ENCODE measurements at regions not wholly inside any gene's neighbourhood (a gene's known extent, or its start where the extent isn't known, plus 50 kb on each side); places are given as distances from the start of the nearest gene placed in this dataset.

DNA sequence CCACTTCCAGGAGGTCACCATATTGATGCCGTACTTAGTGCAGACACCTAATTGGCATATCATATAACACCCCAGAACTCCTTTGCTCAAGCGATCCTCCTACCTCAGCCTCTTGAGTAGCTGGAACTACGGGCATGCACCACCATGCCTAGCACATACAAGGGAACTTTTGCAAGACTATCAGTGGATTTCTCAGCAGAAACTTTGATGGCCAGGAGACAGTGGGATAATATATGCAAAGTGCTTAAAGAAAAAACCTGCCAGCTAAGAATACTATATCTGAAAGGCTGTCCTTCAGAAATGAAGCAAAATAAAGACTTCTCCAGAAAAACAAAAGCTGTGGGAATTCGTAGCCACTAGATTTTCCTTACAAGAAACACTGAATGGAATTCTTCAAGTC, 387.1 kb downstream of the DHX35 start:
- TF ChIP-seq, protein P1, sequence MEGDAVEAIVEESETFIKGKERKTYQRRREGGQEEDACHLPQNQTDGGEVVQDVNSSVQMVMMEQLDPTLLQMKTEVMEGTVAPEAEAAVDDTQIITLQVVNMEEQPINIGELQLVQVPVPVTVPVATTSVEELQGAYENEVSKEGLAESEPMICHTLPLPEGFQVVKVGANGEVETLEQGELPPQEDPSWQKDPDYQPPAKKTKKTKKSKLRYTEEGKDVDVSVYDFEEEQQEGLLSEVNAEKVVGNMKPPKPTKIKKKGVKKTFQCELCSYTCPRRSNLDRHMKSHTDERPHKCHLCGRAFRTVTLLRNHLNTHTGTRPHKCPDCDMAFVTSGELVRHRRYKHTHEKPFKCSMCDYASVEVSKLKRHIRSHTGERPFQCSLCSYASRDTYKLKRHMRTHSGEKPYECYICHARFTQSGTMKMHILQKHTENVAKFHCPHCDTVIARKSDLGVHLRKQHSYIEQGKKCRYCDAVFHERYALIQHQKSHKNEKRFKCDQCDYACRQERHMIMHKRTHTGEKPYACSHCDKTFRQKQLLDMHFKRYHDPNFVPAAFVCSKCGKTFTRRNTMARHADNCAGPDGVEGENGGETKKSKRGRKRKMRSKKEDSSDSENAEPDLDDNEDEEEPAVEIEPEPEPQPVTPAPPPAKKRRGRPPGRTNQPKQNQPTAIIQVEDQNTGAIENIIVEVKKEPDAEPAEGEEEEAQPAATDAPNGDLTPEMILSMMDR (IDR thresholded peaks at IDR 0.05; ENCODE audit: unreplicated experiment): no peak
- Mint-ChIP-seq H3K27me3 (peaks cover 8% of the 10 kb centered on the region), H3K9me3 (ENCODE audit: low read depth) (peaks cover 20% of the 10 kb centered on the region), H3K27ac (no peak overlapping the region), H3K36me3 (ENCODE audit: insufficient read depth) (no peaks in the 10 kb centered on the region), H3K4me1 (ENCODE audit: low read depth) (no peaks in the 10 kb centered on the region), H3K4me3 (ENCODE audit: low read depth) (no peak overlapping the region)
- DNase-seq (ENCODE audit: low spot score, unreplicated experiment): no peak

DNA sequence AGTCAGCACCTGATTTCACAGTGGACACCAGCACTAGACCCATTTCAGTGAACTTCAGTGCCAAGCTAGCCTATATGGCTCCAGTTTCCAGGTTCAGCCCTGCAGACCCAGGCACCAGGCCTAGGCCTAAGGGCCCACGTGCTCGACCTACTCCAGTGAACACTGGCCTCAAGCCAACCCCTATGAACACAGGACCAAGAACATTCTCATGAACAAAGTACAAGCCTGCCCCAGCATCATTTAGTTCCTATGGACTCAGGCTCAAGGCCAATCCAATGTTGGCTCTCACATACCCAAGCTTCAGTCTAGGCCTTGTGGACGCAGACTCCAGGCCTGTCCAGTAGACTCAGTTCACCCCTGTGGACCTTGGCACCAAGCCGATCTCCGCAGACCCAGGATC, 385.5 kb downstream of the DHX35 start:
- Mint-ChIP-seq H3K36me3 (ENCODE audit: insufficient read depth) (no peaks in the 10 kb centered on the region), H3K9me3 (ENCODE audit: low read depth) (peaks cover 20% of the 10 kb centered on the region), H3K4me3 (ENCODE audit: low read depth) (no peak overlapping the region), H3K27me3 (no peaks in the 10 kb centered on the region), H3K27ac (no peak overlapping the region), H3K4me1 (ENCODE audit: low read depth) (no peaks in the 10 kb centered on the region)
- DNase-seq (ENCODE audit: low spot score, unreplicated experiment): no peak
- TF ChIP-seq, protein P1 (IDR thresholded peaks at IDR 0.05; ENCODE audit: unreplicated experiment): no peak

DNA sequence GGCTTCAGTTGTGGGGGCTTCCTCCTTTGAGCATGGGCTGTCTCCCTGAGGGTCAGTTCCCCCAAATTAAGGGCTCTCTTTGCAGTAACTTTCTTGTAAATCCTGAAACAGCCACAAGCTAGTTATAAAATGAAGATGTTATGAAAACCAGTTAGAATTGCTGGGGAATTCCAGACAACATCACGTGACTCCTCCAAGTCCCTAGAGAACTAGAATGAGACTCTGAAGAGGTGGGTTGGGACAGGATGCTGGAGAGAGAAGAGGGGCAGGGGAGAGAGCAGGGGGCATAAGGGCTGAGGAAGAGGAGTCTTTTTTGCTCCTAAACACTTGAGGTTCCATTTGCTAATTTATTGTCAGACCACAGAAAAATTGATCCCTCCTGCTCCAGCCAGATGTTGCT, 380.3 kb downstream of the DHX35 start:
- Mint-ChIP-seq H3K27me3 (no peaks in the 10 kb centered on the region), H3K9me3 (ENCODE audit: low read depth) (peaks cover 3% of the 10 kb centered on the region), H3K4me1 (ENCODE audit: low read depth) (no peaks in the 10 kb centered on the region), H3K4me3 (ENCODE audit: low read depth) (no peak overlapping the region), H3K27ac (no peak overlapping the region), H3K36me3 (ENCODE audit: insufficient read depth) (no peaks in the 10 kb centered on the region)
- DNase-seq (ENCODE audit: low spot score, unreplicated experiment): no peak
- TF ChIP-seq, protein P1 (IDR thresholded peaks at IDR 0.05; ENCODE audit: unreplicated experiment): no peak

DNA sequence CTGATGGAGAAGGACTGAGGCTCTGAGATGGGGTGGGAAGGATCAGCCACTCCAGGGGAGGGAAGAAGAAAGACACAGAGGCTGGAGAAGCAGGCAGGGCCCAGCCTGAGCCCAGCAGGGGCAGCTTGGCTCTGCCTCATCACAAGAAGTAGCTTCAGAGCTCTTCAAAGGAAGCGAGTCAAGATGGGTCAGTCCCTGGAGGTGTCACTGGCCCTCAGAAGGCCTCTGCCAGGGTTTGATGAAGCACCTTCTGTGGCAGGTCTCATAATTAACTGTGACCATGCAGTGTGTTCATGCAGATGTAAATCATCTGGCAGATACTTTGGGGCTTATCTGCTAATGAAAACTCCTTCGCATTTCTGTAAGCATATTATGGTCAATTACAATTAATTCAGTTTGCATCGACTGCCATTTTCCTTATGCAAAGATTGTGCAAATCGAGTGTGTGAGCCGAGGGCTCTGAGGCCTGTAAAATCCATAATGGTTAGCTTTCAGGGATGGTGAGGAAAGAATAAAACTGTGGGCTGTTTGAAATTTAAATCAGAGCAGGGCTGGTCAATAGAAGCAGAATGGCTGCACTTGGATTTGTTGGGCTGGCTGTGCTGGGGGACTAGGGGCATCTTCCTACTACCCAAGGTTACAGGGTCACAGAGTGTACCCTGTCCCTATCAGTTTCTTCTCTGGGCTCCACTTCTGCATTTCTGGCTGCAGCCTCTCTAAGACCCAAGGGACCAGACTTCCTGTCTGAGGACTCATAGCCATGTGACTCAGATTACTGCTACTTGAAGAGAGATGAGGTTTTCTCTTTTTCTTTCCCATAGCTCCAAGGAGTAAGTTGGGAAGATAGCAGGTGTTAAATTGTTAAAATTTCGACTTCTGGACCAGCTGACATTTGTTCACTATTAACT, 376.6 kb downstream of the DHX35 start:
- no peak overlapping the region for H3K27ac Mint-ChIP-seq
- H3K27me3 Mint-ChIP-seq: peaks cover 9% of the 10 kb centered on the region
- no peaks in the 10 kb centered on the region for H3K4me1 Mint-ChIP-seq (ENCODE audit: low read depth)
- TF ChIP-seq, protein P1 (IDR thresholded peaks at IDR 0.05; ENCODE audit: unreplicated experiment): no peak
- no peak for DNase-seq (ENCODE audit: low spot score, unreplicated experiment)
- H3K4me3 Mint-ChIP-seq (ENCODE audit: low read depth): no peak overlapping the region
- no peaks in the 10 kb centered on the region for H3K9me3 Mint-ChIP-seq (ENCODE audit: low read depth)
- H3K36me3 Mint-ChIP-seq (ENCODE audit: insufficient read depth): no peaks in the 10 kb centered on the region

DNA sequence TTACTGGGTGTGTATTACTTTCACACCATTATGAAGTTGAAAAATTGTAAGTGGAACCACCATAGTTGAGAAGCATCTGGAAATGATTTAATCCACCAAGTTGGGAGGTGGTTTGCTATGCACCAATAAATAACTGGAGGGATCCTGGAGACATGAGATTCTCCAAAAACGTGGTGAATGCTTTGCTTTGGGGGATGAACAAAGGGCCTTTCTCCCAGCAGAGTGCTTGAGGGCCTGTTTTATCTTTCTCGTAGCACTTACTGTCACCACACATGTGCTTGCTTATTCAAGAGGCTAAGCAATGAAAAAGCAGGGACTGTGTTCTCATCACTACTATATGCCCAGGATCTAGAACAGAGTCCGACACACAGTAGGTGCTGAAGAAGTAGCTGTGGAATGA, 371.1 kb downstream of the DHX35 start:
- H3K27ac Mint-ChIP-seq: no peak overlapping the region
- H3K27me3 Mint-ChIP-seq: peaks cover 16% of the 10 kb centered on the region
- TF ChIP-seq, protein P1 (IDR thresholded peaks at IDR 0.05; ENCODE audit: unreplicated experiment): no peak

More for the DNA sequence above, 371.1 kb downstream of the DHX35 start:
- DNase-seq (ENCODE audit: low spot score, unreplicated experiment): no peak
- no peaks in the 10 kb centered on the region for H3K9me3 Mint-ChIP-seq (ENCODE audit: low read depth)
- H3K4me1 Mint-ChIP-seq (ENCODE audit: low read depth): no peaks in the 10 kb centered on the region
- H3K36me3 Mint-ChIP-seq (ENCODE audit: insufficient read depth): no peaks in the 10 kb centered on the region
- H3K4me3 Mint-ChIP-seq (ENCODE audit: low read depth): no peak overlapping the region

All from progenitor cell of endocrine pancreas (in vitro differentiated cells).